ENCODE measurements at regions not wholly inside any gene's neighbourhood (a gene's known extent, or its start where the extent isn't known, plus 50 kb on each side); places are given as distances from the start of the nearest gene placed in this dataset.

- DNase-seq: no peak
These were observed 255.2 kb upstream of the TNC start for GRCh38 chr9:115373000-115373709.

- DNase-seq: no peak
These were observed 255.7 kb upstream of the TNC start for GRCh38 chr9:115373710-115374045.

GRCh38 chr9:115374724-115375268 is 256.8 kb upstream of the TNC start:
- DNase-seq: no peak

- no peak for DNase-seq
These were observed 260.3 kb upstream of the TNC start for GRCh38 chr9:115378241-115378640.

GRCh38 chr9:115378758-115379157 is 260.8 kb upstream of the TNC start:
- no peak for DNase-seq

GRCh38 chr9:115379719-115380118 is 261.8 kb upstream of the TNC start:
- DNase-seq: no peak

GRCh38 chr9:115382865-115383264 is 264.9 kb upstream of the TNC start:
- DNase-seq: no peak

- no peak for DNase-seq
These were observed 267.6 kb upstream of the TNC start for GRCh38 chr9:115385383-115386122.

- no peak for DNase-seq
These were observed 269.2 kb upstream of the TNC start for GRCh38 chr9:115386963-115387770.

GRCh38 chr9:115391168-115391825 is 273.3 kb upstream of the TNC start:
- no peak for DNase-seq

- DNase-seq: no peak
These were observed 276.2 kb upstream of the TNC start for GRCh38 chr9:115393976-115394775.

- no peak for DNase-seq
These were observed 277.6 kb upstream of the TNC start for GRCh38 chr9:115395511-115396021.

- no peak for DNase-seq
These were observed 278.1 kb upstream of the TNC start for GRCh38 chr9:115396071-115396529.

- DNase-seq: no peak
These were observed 279.8 kb upstream of the TNC start for GRCh38 chr9:115397591-115398312.

GRCh38 chr9:115398313-115398650 is 280.3 kb upstream of the TNC start:
- DNase-seq: no peak

GRCh38 chr9:115398996-115399395 is 281.0 kb upstream of the TNC start:
- no peak for DNase-seq

- no peak for DNase-seq
These were observed 282.8 kb upstream of the TNC start for GRCh38 chr9:115400796-115401195.

GRCh38 chr9:115401756-115402327 is 283.9 kb upstream of the TNC start:
- DNase-seq: no peak

GRCh38 chr9:115403753-115404152 is 285.8 kb upstream of the TNC start:
- DNase-seq: no peak

- no peak for DNase-seq
These were observed 286.4 kb upstream of the TNC start for GRCh38 chr9:115404311-115404710.

- no peak for DNase-seq
These were observed 293.6 kb upstream of the TNC start for GRCh38 chr9:115411516-115411915.
